ENCODE measurements at regions not wholly inside any gene's neighbourhood (a gene's known extent, or its start where the extent isn't known, plus 50 kb on each side); places are given as distances from the start of the nearest gene placed in this dataset.

DNA sequence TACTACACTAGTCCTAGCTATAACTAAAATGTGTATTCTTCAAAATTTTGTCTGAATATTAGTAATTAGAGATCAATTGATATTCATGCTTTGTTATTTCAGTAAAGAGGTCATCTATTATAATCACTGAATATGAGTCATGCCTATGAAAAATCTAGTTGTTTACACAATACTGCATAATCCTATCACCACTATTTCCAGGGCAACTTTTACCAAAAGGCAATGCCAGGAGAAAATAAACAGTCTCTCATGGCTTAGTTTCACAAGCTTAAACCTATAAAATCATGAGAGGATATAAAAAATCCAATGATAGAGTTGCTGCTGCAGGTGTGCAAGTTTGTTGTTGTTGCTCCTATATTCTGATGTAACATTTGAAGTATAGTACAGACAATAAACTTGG is 149.9 kb upstream of the COL1A2 start:
- TF ChIP-seq, protein P1, sequence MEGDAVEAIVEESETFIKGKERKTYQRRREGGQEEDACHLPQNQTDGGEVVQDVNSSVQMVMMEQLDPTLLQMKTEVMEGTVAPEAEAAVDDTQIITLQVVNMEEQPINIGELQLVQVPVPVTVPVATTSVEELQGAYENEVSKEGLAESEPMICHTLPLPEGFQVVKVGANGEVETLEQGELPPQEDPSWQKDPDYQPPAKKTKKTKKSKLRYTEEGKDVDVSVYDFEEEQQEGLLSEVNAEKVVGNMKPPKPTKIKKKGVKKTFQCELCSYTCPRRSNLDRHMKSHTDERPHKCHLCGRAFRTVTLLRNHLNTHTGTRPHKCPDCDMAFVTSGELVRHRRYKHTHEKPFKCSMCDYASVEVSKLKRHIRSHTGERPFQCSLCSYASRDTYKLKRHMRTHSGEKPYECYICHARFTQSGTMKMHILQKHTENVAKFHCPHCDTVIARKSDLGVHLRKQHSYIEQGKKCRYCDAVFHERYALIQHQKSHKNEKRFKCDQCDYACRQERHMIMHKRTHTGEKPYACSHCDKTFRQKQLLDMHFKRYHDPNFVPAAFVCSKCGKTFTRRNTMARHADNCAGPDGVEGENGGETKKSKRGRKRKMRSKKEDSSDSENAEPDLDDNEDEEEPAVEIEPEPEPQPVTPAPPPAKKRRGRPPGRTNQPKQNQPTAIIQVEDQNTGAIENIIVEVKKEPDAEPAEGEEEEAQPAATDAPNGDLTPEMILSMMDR (conservative IDR thresholded peaks at IDR 0.05 in 1 of 2, IDR thresholded peaks at IDR 0.05 in 1 of 2; ENCODE audit: low read depth in 1 of 2, low read length in 2 of 2): no peak
- TF ChIP-seq EZH2 (IDR thresholded peaks at IDR 0.05; ENCODE audit: low read length, missing control alignments): no peak
- Histone ChIP-seq H3K4me2 (ENCODE audit: extremely low read depth, insufficient read depth, low read length) (no peak overlapping the region), H3K9ac (ENCODE audit: insufficient read depth, low read length) (no peak overlapping the region), H2AFZ (ENCODE audit: low read length) (no peak overlapping the region), H4K20me1 (ENCODE audit: control insufficient read depth, extremely low read depth, insufficient read depth, low read length) (no peaks in the 10 kb centered on the region), H3K79me2 (ENCODE audit: control insufficient read depth, insufficient read depth, low read length) (no peaks in the 10 kb centered on the region), H3K4me3 (replicated peaks in 1 of 4; ENCODE audit: control extremely low read depth in 1 of 4, insufficient read depth in 1 of 4, low read depth in 3 of 4, low read length in 4 of 4) (no peak overlapping the region), H3K4me1 (ENCODE audit: control insufficient read depth, extremely low read depth, insufficient read depth, low read length) (no peaks in the 10 kb centered on the region), H3K36me3 (ENCODE audit: control insufficient read depth, insufficient read depth, low read length) (no peaks in the 10 kb centered on the region), H3K27ac (ENCODE audit: insufficient read depth, low read length) (no peak overlapping the region), H3K27me3 (ENCODE audit: control insufficient read depth, insufficient read depth, low read length) (no peaks in the 10 kb centered on the region), H3K9me3 (ENCODE audit: control insufficient read depth, insufficient read depth, low read depth, low read length) (no peaks in the 10 kb centered on the region)
- peak in 1 of 2 donors; percentile 21 for DNase-seq (ENCODE audit: low read depth in 2 of 2)

DNA sequence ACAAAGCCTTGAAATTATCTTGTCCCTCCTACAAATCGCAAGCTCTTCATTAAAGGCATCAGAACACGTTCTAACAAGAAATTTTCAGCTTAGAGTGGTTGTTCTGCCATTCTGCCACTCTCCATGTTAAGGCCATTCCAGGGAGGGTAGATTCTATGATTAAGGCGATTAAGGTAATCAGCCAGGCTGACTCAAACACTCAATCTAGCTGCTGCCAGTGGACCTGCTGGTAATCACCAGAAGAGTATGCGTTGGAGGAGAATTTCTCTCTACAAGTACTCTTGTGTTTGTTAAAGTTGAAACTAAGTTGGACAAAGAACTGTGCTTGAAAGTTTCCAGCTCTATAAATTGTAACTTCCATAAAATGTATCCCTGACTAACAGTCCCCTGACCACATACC is 149.2 kb upstream of the COL1A2 start:
- Histone ChIP-seq H3K4me3 (replicated peaks in 1 of 4; ENCODE audit: control extremely low read depth in 1 of 4, insufficient read depth in 1 of 4, low read depth in 3 of 4, low read length in 4 of 4) (no peak overlapping the region), H3K36me3 (ENCODE audit: control insufficient read depth, insufficient read depth, low read length) (no peaks in the 10 kb centered on the region), H3K27me3 (ENCODE audit: control insufficient read depth, insufficient read depth, low read length) (no peaks in the 10 kb centered on the region), H3K4me1 (ENCODE audit: control insufficient read depth, extremely low read depth, insufficient read depth, low read length) (no peaks in the 10 kb centered on the region), H3K79me2 (ENCODE audit: control insufficient read depth, insufficient read depth, low read length) (no peaks in the 10 kb centered on the region), H3K9me3 (ENCODE audit: control insufficient read depth, insufficient read depth, low read depth, low read length) (no peaks in the 10 kb centered on the region), H2AFZ (ENCODE audit: low read length) (no peak overlapping the region), H3K4me2 (ENCODE audit: extremely low read depth, insufficient read depth, low read length) (no peak overlapping the region), H4K20me1 (ENCODE audit: control insufficient read depth, extremely low read depth, insufficient read depth, low read length) (no peaks in the 10 kb centered on the region), H3K9ac (ENCODE audit: insufficient read depth, low read length) (no peak overlapping the region), H3K27ac (ENCODE audit: insufficient read depth, low read length) (no peak overlapping the region)
- no peak for TF ChIP-seq EZH2 (IDR thresholded peaks at IDR 0.05; ENCODE audit: low read length, missing control alignments)
- TF ChIP-seq, protein P1 (conservative IDR thresholded peaks at IDR 0.05 in 1 of 2, IDR thresholded peaks at IDR 0.05 in 1 of 2; ENCODE audit: low read depth in 1 of 2, low read length in 2 of 2): no peak
- peak in 1 of 2 donors; percentile 20 for DNase-seq (ENCODE audit: low read depth in 2 of 2)

DNA sequence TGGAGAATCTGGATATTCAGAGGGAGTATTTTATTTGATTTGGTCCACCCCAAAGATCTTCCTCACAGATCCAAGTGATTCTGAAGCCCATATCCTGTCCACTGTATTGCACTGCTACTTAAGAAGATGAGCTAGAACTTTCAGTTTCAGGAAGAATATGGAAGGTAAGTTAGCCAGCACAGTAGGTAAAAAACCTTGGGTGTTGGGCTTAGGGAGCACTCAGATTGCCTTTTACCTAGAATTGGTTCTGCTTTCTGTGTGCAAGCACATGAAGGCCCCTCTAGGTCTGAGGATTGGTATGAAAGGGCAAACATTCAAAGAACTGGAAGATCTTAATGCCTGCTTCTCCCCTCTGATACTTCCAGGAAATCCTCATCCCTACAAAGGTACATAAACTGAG is 146.7 kb upstream of the COL1A2 start:
- Histone ChIP-seq H3K27me3 (ENCODE audit: control insufficient read depth, insufficient read depth, low read length) (no peaks in the 10 kb centered on the region), H3K4me3 (replicated peaks in 1 of 4; ENCODE audit: control extremely low read depth in 1 of 4, insufficient read depth in 1 of 4, low read depth in 3 of 4, low read length in 4 of 4) (no peak overlapping the region), H2AFZ (ENCODE audit: low read length) (no peak overlapping the region), H3K27ac (ENCODE audit: insufficient read depth, low read length) (no peak overlapping the region), H3K36me3 (ENCODE audit: control insufficient read depth, insufficient read depth, low read length) (no peaks in the 10 kb centered on the region), H3K4me2 (ENCODE audit: extremely low read depth, insufficient read depth, low read length) (no peak overlapping the region), H3K9me3 (ENCODE audit: control insufficient read depth, insufficient read depth, low read depth, low read length) (no peaks in the 10 kb centered on the region), H4K20me1 (ENCODE audit: control insufficient read depth, extremely low read depth, insufficient read depth, low read length) (no peaks in the 10 kb centered on the region), H3K4me1 (ENCODE audit: control insufficient read depth, extremely low read depth, insufficient read depth, low read length) (no peaks in the 10 kb centered on the region), H3K9ac (ENCODE audit: insufficient read depth, low read length) (no peak overlapping the region), H3K79me2 (ENCODE audit: control insufficient read depth, insufficient read depth, low read length) (no peaks in the 10 kb centered on the region)
- TF ChIP-seq, protein P1 (conservative IDR thresholded peaks at IDR 0.05 in 1 of 2, IDR thresholded peaks at IDR 0.05 in 1 of 2; ENCODE audit: low read depth in 1 of 2, low read length in 2 of 2): no peak
- no peak for TF ChIP-seq EZH2 (IDR thresholded peaks at IDR 0.05; ENCODE audit: low read length, missing control alignments)
- DNase-seq (ENCODE audit: low read depth in 2 of 2): no peak
